ENCODE measurements at regions not wholly inside any gene's neighbourhood (a gene's known extent, or its start where the extent isn't known, plus 50 kb on each side); places are given as distances from the start of the nearest gene placed in this dataset.

DNA sequence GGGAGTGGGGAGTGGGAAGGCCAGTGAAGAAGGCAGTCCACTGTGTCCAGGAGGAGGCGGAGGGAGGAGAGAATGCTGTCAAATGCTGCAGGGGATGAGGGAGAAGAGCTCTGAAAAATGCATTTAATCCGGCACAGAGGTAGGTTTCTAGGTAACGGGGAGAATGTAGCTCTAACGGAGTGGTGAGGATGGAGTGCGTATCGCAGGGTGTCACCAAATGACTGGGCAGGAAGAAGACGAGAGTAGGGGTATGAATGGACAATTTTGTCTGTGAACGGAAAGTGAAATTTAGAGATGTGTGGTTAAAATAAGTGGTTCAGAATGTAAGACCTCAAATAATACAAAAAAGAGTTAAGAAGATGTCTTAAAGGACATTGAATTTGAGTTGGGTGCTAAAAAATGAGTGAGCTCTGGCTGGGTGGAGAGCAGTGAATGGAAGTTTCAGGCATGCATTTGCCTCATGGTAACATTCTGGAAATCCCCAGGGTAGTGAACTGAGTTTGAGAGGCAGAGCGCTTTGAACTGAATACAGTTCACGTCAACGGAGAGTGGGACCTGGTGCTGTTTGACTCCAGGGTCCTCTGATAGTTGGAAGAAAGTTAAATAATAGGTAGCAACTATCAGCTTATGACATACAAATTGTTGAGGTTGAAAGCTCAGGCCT, 81.3 kb upstream of the CADM1 start:
- Histone ChIP-seq H3K36me3 (no peaks in the 10 kb centered on the region), H3K27me3 (no peaks in the 10 kb centered on the region), H3K4me3 (no peak overlapping the region), H3K27ac (no peak overlapping the region), H3K4me1 (peaks cover 0 to 2% (median 0%) of the 10 kb centered on the region in 3 donors), H3K9me3 (peaks cover 0 to 15% (median 0%) of the 10 kb centered on the region in 3 donors)
- TF ChIP-seq POLR2AphosphoS5 (IDR thresholded peaks at IDR 0.05), result no peak
- TF ChIP-seq POLR2A (IDR thresholded peaks at IDR 0.05), result no peak
- TF ChIP-seq, protein P1, sequence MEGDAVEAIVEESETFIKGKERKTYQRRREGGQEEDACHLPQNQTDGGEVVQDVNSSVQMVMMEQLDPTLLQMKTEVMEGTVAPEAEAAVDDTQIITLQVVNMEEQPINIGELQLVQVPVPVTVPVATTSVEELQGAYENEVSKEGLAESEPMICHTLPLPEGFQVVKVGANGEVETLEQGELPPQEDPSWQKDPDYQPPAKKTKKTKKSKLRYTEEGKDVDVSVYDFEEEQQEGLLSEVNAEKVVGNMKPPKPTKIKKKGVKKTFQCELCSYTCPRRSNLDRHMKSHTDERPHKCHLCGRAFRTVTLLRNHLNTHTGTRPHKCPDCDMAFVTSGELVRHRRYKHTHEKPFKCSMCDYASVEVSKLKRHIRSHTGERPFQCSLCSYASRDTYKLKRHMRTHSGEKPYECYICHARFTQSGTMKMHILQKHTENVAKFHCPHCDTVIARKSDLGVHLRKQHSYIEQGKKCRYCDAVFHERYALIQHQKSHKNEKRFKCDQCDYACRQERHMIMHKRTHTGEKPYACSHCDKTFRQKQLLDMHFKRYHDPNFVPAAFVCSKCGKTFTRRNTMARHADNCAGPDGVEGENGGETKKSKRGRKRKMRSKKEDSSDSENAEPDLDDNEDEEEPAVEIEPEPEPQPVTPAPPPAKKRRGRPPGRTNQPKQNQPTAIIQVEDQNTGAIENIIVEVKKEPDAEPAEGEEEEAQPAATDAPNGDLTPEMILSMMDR (IDR thresholded peaks at IDR 0.05), result no peak
- TF ChIP-seq EP300 (IDR thresholded peaks at IDR 0.05), result no peak
- ATAC-seq, result no peak
- 87 to 89% methylated on average over 11 of the region's 11 CpGs for WGBS, 2 donors (ENCODE audit: low coverage in 1 of 2)

DNA sequence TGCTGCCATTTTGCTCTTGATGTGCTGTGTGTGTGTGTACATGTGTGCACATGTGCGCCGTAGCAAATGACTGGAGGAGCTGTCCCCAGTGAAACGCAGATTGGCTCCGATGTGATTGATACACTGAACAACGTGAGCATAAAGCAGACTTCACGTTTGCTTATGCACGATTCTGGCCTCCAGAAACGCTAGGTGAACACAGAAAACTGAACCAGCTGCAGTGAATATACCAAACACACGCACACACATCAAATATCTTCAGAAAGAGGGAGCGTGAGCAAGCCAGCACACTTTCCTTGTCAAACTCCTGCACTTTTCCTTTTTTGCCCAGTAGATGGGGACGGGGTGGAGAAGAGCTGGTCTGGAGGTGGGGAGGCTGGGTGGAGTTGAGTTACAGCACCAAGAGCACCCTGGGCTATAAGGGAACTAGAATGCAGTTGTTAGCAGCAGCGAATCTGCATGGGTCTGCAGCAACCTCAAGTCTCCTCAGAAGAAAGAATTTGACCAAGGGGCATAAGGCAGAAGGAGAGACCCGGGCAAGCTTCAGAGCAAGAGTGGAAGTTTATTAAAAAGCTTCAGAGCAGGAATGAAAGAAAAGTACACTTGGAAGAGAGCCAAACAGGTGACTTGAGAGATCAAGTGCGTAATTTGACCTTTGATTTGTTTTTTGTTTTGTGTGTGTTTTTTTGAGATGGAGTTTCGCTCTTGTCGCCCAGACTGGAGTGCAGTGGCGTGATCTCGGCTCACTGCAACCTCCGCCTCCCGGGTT, 77.8 kb upstream of the CADM1 start:
- ATAC-seq, result no peak

DNA sequence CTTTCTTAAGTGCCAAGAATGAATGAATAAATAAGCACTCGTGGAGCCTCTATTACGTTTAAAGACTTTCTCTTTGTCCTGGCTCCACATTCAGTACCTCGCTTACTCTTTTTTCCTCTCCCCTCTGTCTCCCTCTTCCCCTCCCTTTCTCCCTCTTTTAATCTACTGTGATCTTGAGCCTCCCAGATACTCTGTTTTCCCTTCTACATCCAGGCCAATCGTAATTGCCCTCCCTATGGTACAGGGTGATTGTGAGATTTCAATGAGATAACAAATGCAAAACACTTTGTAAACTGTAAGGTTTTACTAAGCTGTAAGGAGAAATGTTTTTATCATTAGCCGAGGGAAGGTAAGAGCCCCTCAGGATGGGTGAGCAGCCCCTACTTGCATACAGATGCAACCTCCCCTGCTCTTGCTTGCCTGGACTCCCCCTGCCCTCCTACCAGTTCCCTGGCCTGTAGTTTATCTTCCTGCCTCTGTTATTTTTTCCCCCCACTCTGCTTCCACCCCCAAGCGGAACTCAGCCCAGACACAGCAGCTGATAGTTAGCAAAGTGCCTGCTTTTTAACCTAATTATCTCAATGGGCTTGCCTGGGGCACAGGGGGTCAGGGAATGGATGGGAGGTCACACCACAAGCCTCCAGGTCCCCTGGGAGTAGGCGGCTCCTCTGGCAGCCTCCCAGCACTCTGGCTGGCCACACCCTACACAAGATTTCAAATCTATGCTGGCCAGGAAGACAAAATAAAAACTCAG, 76.9 kb upstream of the CADM1 start:
- Histone ChIP-seq H3K4me1 (peaks cover 0 to 2% (median 0%) of the 10 kb centered on the region in 3 donors), H3K27ac (no peak overlapping the region), H3K27me3 (peaks cover 5% of the 10 kb centered on the region), H3K9me3 (no peaks in the 10 kb centered on the region), H3K4me3 (no peak overlapping the region), H3K36me3 (no peaks in the 10 kb centered on the region)
- TF ChIP-seq POLR2A (IDR thresholded peaks at IDR 0.05), result no peak
- no peak for TF ChIP-seq POLR2AphosphoS5 (IDR thresholded peaks at IDR 0.05)
- TF ChIP-seq, protein P1 (IDR thresholded peaks at IDR 0.05), result no peak
- TF ChIP-seq EP300 (IDR thresholded peaks at IDR 0.05), result no peak
- no peak for ATAC-seq
- 59 to 71% methylated on average over 5 of the region's 7 CpGs for WGBS, 2 donors (ENCODE audit: low coverage in 1 of 2)

More for the DNA sequence above, 77.8 kb upstream of the CADM1 start:
- H3K4me3 ChIP-seq, result no peak overlapping the region
- TF ChIP-seq EP300 (IDR thresholded peaks at IDR 0.05) (no peak), POLR2A (IDR thresholded peaks at IDR 0.05) (no peak), POLR2AphosphoS5 (IDR thresholded peaks at IDR 0.05) (no peak)
- TF ChIP-seq, protein P1 (IDR thresholded peaks at IDR 0.05), result no peak
- no peaks in the 10 kb centered on the region for H3K36me3 ChIP-seq
- 74 to 85% methylated on average over 7 to 8 of the region's 20 CpGs for WGBS, 2 donors (ENCODE audit: low coverage in 1 of 2)
- H3K27me3 ChIP-seq, result peaks cover 5% of the 10 kb centered on the region
- no peaks in the 10 kb centered on the region for H3K9me3 ChIP-seq
- peaks cover 0 to 2% (median 0%) of the 10 kb centered on the region in 3 donors for H3K4me1 ChIP-seq
- no peak overlapping the region for H3K27ac ChIP-seq

DNA sequence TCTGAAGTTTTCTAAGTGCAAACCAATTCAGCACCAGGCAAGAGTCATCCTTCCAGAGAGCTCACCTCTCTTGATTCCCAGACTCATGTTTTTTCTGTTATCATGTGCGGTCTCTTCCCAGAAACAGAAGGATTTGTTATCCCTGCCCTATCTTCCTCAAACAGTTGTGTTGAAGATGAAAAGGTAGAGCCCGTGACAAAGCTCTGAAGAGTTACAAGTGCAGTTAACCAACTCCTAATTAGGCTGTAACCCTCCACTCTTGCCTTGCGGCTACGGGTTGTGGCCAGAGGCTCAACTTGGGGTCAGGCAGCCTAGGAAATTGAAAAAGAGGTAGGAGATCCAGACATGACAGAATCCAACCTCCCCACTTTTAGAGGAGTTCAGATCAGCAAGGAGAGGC, 76.2 kb upstream of the CADM1 start:
- no peak for ATAC-seq
- peaks cover 5% of the 10 kb centered on the region for H3K27me3 ChIP-seq
- H3K4me3 ChIP-seq, result no peak overlapping the region
- H3K36me3 ChIP-seq, result no peaks in the 10 kb centered on the region
- 95 to 100% methylated on average over 1 to 4 of the region's 4 CpGs for WGBS, 2 donors (ENCODE audit: low coverage in 1 of 2)
- TF ChIP-seq POLR2A (IDR thresholded peaks at IDR 0.05) (no peak), EP300 (IDR thresholded peaks at IDR 0.05) (no peak), POLR2AphosphoS5 (IDR thresholded peaks at IDR 0.05) (no peak)
- TF ChIP-seq, protein P1 (IDR thresholded peaks at IDR 0.05), result no peak
- H3K9me3 ChIP-seq, result no peaks in the 10 kb centered on the region
- H3K27ac ChIP-seq, result no peak overlapping the region
- H3K4me1 ChIP-seq, result peaks cover 0 to 2% (median 0%) of the 10 kb centered on the region in 3 donors

All from gastroesophageal sphincter (tissue), 4 donors.